Thoracic aorta (tissue), 2 donors: ENCODE measurements at regions not wholly inside any gene's neighbourhood (a gene's known extent, or its start where the extent isn't known, plus 50 kb on each side); places are given as distances from the start of the nearest gene placed in this dataset.

Source experiments
- ATAC-seq: fragments of 150-250 bp; one replicate; pipeline ENCODE4 v1.8.0; 2017; ENCODE audit warnings: low read depth; ENCODE audit not compliant: insufficient number of reproducible peaks, low FRiP score
- DNase-seq: peaks from one replicate; pipeline ENCODE4 v3.0.0-alpha.2; 2020; ENCODE audit warnings: low spot score
- H3K27ac ChIP-seq, 2 donors: fragments of 200-600 bp; sonication (generic); 1 replicate in 1 of 2; 2 replicates in 1 of 2; pipeline ENCODE4 v1.5.1; 2016; ENCODE audit warnings: mild to moderate bottlenecking in 2 of 2, moderate library complexity in 2 of 2
- H3K27me3 ChIP-seq: fragments of 200-600 bp; sonication (generic); replicated peaks from 2 replicates; pipeline ENCODE4 v1.6.0; 2016; ENCODE audit warnings: mild to moderate bottlenecking; ENCODE audit not compliant: insufficient read depth
- H3K36me3 ChIP-seq: fragments of 200-600 bp; sonication (generic); one replicate; pipeline ENCODE4 v1.5.1; 2016
- H3K4me1 ChIP-seq, 2 donors: fragments of 200-600 bp; sonication (generic); 1 replicate in 1 of 2; 2 replicates in 1 of 2; pipeline versions ENCODE4 v1.5.1 to v1.6.0; 2016; ENCODE audit warnings: low read depth in 2 of 2, mild to moderate bottlenecking in 1 of 2; ENCODE audit not compliant: control insufficient read depth in 1 of 2
- H3K4me3 ChIP-seq: fragments of 200-600 bp; sonication (generic); 2 replicates; pipeline ENCODE4 v1.5.1; 2016; ENCODE audit warnings: mild to moderate bottlenecking
- H3K9me3 ChIP-seq: fragments of 200-600 bp; sonication (generic); 2 replicates; pipeline ENCODE4 v1.5.1; 2016
- CTCF ChIP-seq: fragments of 200-600 bp; sonication (generic); IDR thresholded peaks from one replicate; pipeline ENCODE4 v1.5.1; 2019; ENCODE audit warnings: antibody characterized with exemption

DNA sequence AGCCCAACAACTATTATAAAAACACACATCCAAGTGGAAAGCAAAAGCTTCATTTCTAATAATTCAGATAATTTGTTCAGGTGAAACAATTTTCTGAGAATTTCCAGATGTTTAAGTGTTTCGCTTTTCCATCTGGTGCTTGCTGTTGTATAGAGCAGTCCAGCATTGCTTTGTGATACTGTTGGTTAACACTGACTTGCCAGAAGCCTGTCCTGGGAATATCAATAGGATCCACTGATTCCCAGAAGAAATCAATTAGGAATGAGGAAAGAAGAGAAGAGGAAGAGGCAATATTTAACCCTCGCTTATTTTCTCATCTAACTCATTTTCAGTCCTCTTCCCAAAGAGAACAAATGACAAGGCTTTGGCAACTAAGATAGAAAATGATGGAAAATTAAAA lies 94.9 kb upstream of the DDIT4L start:
- H3K27ac ChIP-seq: no peak overlapping the region
- no peaks in the 10 kb centered on the region for H3K36me3 ChIP-seq
- H3K4me1 ChIP-seq: no peaks in the 10 kb centered on the region
- H3K4me3 ChIP-seq: no peak overlapping the region
- no peak for ATAC-seq
- no peaks in the 10 kb centered on the region for H3K9me3 ChIP-seq
- no peak for DNase-seq
- no peaks in the 10 kb centered on the region for H3K27me3 ChIP-seq
- TF ChIP-seq CTCF: no peak

GRCh38 chr4:100284129-100284880 lies 94.0 kb upstream of the DDIT4L start:
- DNase-seq: no peak
- no peak for TF ChIP-seq CTCF
- no peak overlapping the region for H3K4me3 ChIP-seq
- no peaks in the 10 kb centered on the region for H3K4me1 ChIP-seq
- H3K9me3 ChIP-seq: no peaks in the 10 kb centered on the region
- no peaks in the 10 kb centered on the region for H3K36me3 ChIP-seq
- no peak for ATAC-seq
- H3K27ac ChIP-seq: no peak overlapping the region
- H3K27me3 ChIP-seq: no peaks in the 10 kb centered on the region

GRCh38 chr4:100280807-100281206 lies 90.5 kb upstream of the DDIT4L start:
- no peak for TF ChIP-seq CTCF
- Histone ChIP-seq H3K4me3 (no peak overlapping the region), H3K27ac (no peak overlapping the region), H3K36me3 (no peaks in the 10 kb centered on the region), H3K27me3 (no peaks in the 10 kb centered on the region), H3K4me1 (no peaks in the 10 kb centered on the region), H3K9me3 (no peaks in the 10 kb centered on the region)
- ATAC-seq (no peak), DNase-seq (no peak)

DNA sequence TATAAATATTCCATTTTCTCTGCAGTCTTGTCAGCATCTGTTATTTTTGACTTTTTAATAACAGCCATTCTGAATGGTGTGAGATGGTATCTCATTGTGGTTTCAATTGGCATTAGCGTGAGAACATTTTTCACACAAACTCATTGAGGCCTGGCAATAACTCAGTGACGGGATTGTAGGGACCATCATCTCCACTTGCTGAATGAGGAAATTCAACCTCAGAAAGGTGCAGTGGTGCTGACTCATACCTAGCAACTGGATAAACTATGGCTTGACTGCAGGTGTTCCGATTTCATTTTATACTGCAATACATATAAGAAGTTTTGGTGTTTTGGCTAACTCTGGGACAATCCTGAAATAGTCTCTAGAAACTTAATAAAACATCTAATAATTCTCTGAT lies 88.3 kb upstream of the DDIT4L start:
- no peaks in the 10 kb centered on the region for H3K36me3 ChIP-seq

DNA sequence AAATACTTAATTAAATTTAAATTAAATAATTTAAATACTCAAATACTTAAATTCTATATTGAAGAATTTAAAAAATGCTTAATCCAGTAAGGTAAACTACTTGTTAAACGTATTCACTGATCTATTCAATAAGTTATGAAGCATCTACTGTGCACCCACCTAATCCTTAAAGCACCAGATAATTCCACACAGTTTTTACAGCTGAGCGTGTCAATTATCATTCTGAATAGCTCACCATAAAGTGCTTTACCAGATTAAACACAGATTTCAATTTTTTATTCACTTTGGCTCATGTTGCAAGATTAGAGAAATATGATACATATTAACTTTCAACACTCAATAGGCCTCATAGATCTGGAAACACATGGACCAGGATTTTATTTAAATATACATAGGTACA lies 79.2 kb upstream of the DDIT4L start:
- no peak overlapping the region for H3K4me3 ChIP-seq
- ATAC-seq: no peak
- no peaks in the 10 kb centered on the region for H3K9me3 ChIP-seq
- TF ChIP-seq CTCF: no peak
- H3K27ac ChIP-seq: no peak overlapping the region
- H3K27me3 ChIP-seq: no peaks in the 10 kb centered on the region
- no peaks in the 10 kb centered on the region for H3K4me1 ChIP-seq
- no peaks in the 10 kb centered on the region for H3K36me3 ChIP-seq
- no peak for DNase-seq

More for the DNA sequence above, 88.3 kb upstream of the DDIT4L start:
- no peaks in the 10 kb centered on the region for H3K4me1 ChIP-seq
- H3K4me3 ChIP-seq: no peak overlapping the region
- ATAC-seq (no peak), DNase-seq (no peak)
- H3K27me3 ChIP-seq: no peaks in the 10 kb centered on the region
- no peak overlapping the region for H3K27ac ChIP-seq
- TF ChIP-seq CTCF: no peak
- H3K9me3 ChIP-seq: no peaks in the 10 kb centered on the region
